ENCODE measurements at regions not wholly inside any gene's neighbourhood (a gene's known extent, or its start where the extent isn't known, plus 50 kb on each side); places are given as distances from the start of the nearest gene placed in this dataset.

- H3K9me3 ChIP-seq (ENCODE audit: low read length): no peaks in the 10 kb centered on the region
- no TSS peak for BruUV-seq (replicated peaks)
- CTCF ChIA-PET: no interaction called here
- peak; percentile 39 for DNase-seq
- no peak overlapping the region for H3K4me2 ChIP-seq (ENCODE audit: low read length)
- TF ChIP-seq EZH2 (IDR thresholded peaks at IDR 0.05; ENCODE audit: low read length, unreplicated experiment) (no peak), CTCF (conservative IDR thresholded peaks at IDR 0.05; ENCODE audit: low read depth, low read length) (no peak), EZH2phosphoT487 (IDR thresholded peaks at IDR 0.05; ENCODE audit: borderline replicate concordance, low read length) (no peak)
- no peak overlapping the region for H2AFZ ChIP-seq (ENCODE audit: low read length)
- ATAC-seq: peak; percentile 35; the same call in 1 of the 2 replicates
- no peak overlapping the region for H3K4me3 ChIP-seq (ENCODE audit: low read length)
- no peaks in the 10 kb centered on the region for H3K27me3 ChIP-seq (ENCODE audit: low read length)
- no peaks in the 10 kb centered on the region for H3F3A ChIP-seq (ENCODE audit: low read length, unreplicated experiment)
- H3K9ac ChIP-seq (ENCODE audit: low read length): no peak overlapping the region
- H3K79me2 ChIP-seq (ENCODE audit: low read length): no peaks in the 10 kb centered on the region
- H3K9me2 ChIP-seq (replicated peaks; ENCODE audit: low read length): no peaks in the 10 kb centered on the region
- H3K27ac ChIP-seq (ENCODE audit: low read length): no peak overlapping the region
- no peaks in the 10 kb centered on the region for H3K36me3 ChIP-seq (ENCODE audit: low read depth, low read length)
- no peaks in the 10 kb centered on the region for H3K4me1 ChIP-seq (ENCODE audit: insufficient read depth, low read length)
- H4K20me1 ChIP-seq (ENCODE audit: low read length): no peaks in the 10 kb centered on the region
- intact Hi-C loops (cut with micrococcal nuclease): no loop called here
- POLR2A ChIA-PET (ENCODE audit: unreplicated experiment): no interaction called here
Measured at GRCh38 chr13:84609716-84610115, 727.4 kb upstream of the SLITRK1 start.

GRCh38 chr13:84607261-84608013 is 725.2 kb upstream of the SLITRK1 start:
- Histone ChIP-seq H3K9ac (ENCODE audit: low read length) (no peak overlapping the region), H3K27ac (ENCODE audit: low read length) (no peak overlapping the region), H3K79me2 (ENCODE audit: low read length) (no peaks in the 10 kb centered on the region), H3K9me3 (ENCODE audit: low read length) (no peaks in the 10 kb centered on the region), H3K27me3 (ENCODE audit: low read length) (no peaks in the 10 kb centered on the region), H4K20me1 (ENCODE audit: low read length) (no peaks in the 10 kb centered on the region), H3K4me3 (ENCODE audit: low read length) (no peak overlapping the region), H3K4me2 (ENCODE audit: low read length) (no peak overlapping the region), H3K9me2 (replicated peaks; ENCODE audit: low read length) (no peaks in the 10 kb centered on the region), H3K4me1 (ENCODE audit: insufficient read depth, low read length) (no peaks in the 10 kb centered on the region), H3F3A (ENCODE audit: low read length, unreplicated experiment) (no peaks in the 10 kb centered on the region), H2AFZ (ENCODE audit: low read length) (no peak overlapping the region), H3K36me3 (ENCODE audit: low read depth, low read length) (no peaks in the 10 kb centered on the region)
- POLR2A ChIA-PET (ENCODE audit: unreplicated experiment): no interaction called here
- CTCF ChIA-PET: no interaction called here
- ATAC-seq (peak; percentile 70), DNase-seq (peak; percentile 47)
- intact Hi-C loops (cut with micrococcal nuclease): no loop called here
- no TSS peak for BruUV-seq (replicated peaks)
- TF ChIP-seq EZH2 (IDR thresholded peaks at IDR 0.05; ENCODE audit: low read length, unreplicated experiment) (no peak), EZH2phosphoT487 (IDR thresholded peaks at IDR 0.05; ENCODE audit: borderline replicate concordance, low read length) (no peak), CTCF (conservative IDR thresholded peaks at IDR 0.05; ENCODE audit: low read depth, low read length) (no peak)

- Histone ChIP-seq H3K9me3 (ENCODE audit: low read length) (no peaks in the 10 kb centered on the region), H3F3A (ENCODE audit: low read length, unreplicated experiment) (no peaks in the 10 kb centered on the region), H3K79me2 (ENCODE audit: low read length) (no peaks in the 10 kb centered on the region), H2AFZ (ENCODE audit: low read length) (no peak overlapping the region), H3K4me3 (ENCODE audit: low read length) (no peak overlapping the region), H3K4me2 (ENCODE audit: low read length) (no peak overlapping the region), H3K36me3 (ENCODE audit: low read depth, low read length) (no peaks in the 10 kb centered on the region), H3K9ac (ENCODE audit: low read length) (no peak overlapping the region), H4K20me1 (ENCODE audit: low read length) (no peaks in the 10 kb centered on the region), H3K27ac (ENCODE audit: low read length) (no peak overlapping the region), H3K4me1 (ENCODE audit: insufficient read depth, low read length) (no peaks in the 10 kb centered on the region), H3K9me2 (replicated peaks; ENCODE audit: low read length) (no peaks in the 10 kb centered on the region), H3K27me3 (ENCODE audit: low read length) (no peaks in the 10 kb centered on the region)
- intact Hi-C loops (cut with micrococcal nuclease): no loop called here
- ATAC-seq (no peak), DNase-seq (no peak)
- CTCF ChIA-PET: no interaction called here
- TF ChIP-seq CTCF (conservative IDR thresholded peaks at IDR 0.05; ENCODE audit: low read depth, low read length) (no peak), EZH2phosphoT487 (IDR thresholded peaks at IDR 0.05; ENCODE audit: borderline replicate concordance, low read length) (no peak), EZH2 (IDR thresholded peaks at IDR 0.05; ENCODE audit: low read length, unreplicated experiment) (no peak)
- POLR2A ChIA-PET (ENCODE audit: unreplicated experiment): no interaction called here
- BruUV-seq (replicated peaks): no TSS peak
Measured at GRCh38 chr13:84606616-84607015, 724.3 kb upstream of the SLITRK1 start.
